GM12878 (cell line): ENCODE measurements at regions not wholly inside any gene's neighbourhood (a gene's known extent, or its start where the extent isn't known, plus 50 kb on each side); places are given as distances from the start of the nearest gene placed in this dataset.

Source experiments
- ATAC-seq: fragments of 200-7000 bp; cut with Tn5 transposase; 3 replicates; pipeline ENCODE4 v1.9.1; 2020; ENCODE audit warnings: mild to moderate bottlenecking, moderate library complexity
- BruUV-seq: library from RNA; stranded (reverse); fragments of 400-500 nt; replicated peaks from 2 replicates; lab custom pipeline; 2021; lab: Mats Ljungman, UMichigan
- CTCF ChIA-PET: fragments of 300-600 bp; sonication (Branson Sonifier 250); formaldehyde crosslinking; extraction: SDS; loops from one replicate; lab custom pipeline; 2021; ENCODE audit warnings: inconsistent platforms; lab: Yijun Ruan, JAX
- POLR2A ChIA-PET: fragments of 350-600 bp; formaldehyde crosslinking; extraction: SDS; loops from one replicate; lab custom pipeline; 2021; ENCODE audit warnings: inconsistent platforms; lab: Charles Lee
- RAD21 ChIA-PET: fragments of 300-600 bp; sonication (Branson Sonifier 250); formaldehyde crosslinking; loops from one replicate; lab custom pipeline; 2023; ENCODE audit warnings: antibody characterized with exemption; ENCODE audit not compliant: unreplicated experiment; lab: Charles Lee
- SMC1A ChIA-PET: fragments of 300-600 bp; sonication (Branson Sonifier 250); formaldehyde crosslinking; loops from one replicate; lab custom pipeline; 2023; ENCODE audit not compliant: unreplicated experiment, uncharacterized antibody; lab: Charles Lee
- DNase-seq: peaks from one replicate; pipeline ENCODE4 v3.0.0-alpha.2; 2011; ENCODE audit warnings: low read depth, low spot score
- FAIRE-seq: peaks from 3 replicates; lab custom pipeline; 2011; peaks lifted over from hg19 to GRCh38; lab: Jason Lieb, UNC
- H2AFZ ChIP-seq: 2 replicates; pipeline ENCODE4 v1.6.0; 2011; ENCODE audit warnings: low read depth, low read length, control low read depth; ENCODE audit not compliant: control insufficient read depth
- H3K27ac ChIP-seq: 2 replicates; pipeline ENCODE4 v1.5.1; 2011; ENCODE audit warnings: control low read depth; ENCODE audit not compliant: control insufficient read depth, insufficient read depth
- H3K27me3 ChIP-seq, 2 experiments: replicated peaks in 1 of 2; 2 replicates each; pipeline versions ENCODE4 v1.6.0 to v1.6.1; 2011; ENCODE audit warnings: low read length in 1 of 2; ENCODE audit not compliant: control insufficient read depth in 2 of 2, insufficient read depth in 2 of 2
- H3K36me3 ChIP-seq, 2 experiments: 2 replicates each; pipeline ENCODE4 v1.5.1; 2011; ENCODE audit warnings: low read length in 1 of 2; ENCODE audit not compliant: control insufficient read depth in 2 of 2, insufficient read depth in 2 of 2
- H3K4me1 ChIP-seq: 2 replicates; pipeline ENCODE4 v1.6.1; 2011; ENCODE audit warnings: mild to moderate bottlenecking, low read length, moderate library complexity, mixed read lengths; ENCODE audit not compliant: control insufficient read depth, insufficient read depth
- H3K4me2 ChIP-seq: 2 replicates; pipeline ENCODE4 v1.6.0; 2011; ENCODE audit warnings: control low read depth; ENCODE audit not compliant: control insufficient read depth, insufficient read depth
- H3K4me3 ChIP-seq: fragments of 200-600 bp; sonication (generic); 2 replicates; pipeline ENCODE4 v1.5.1; 2016
- H3K79me2 ChIP-seq: 2 replicates; pipeline ENCODE4 v1.6.0; 2011; ENCODE audit warnings: low read length; ENCODE audit not compliant: control insufficient read depth, insufficient read depth
- H3K9ac ChIP-seq: 2 replicates; pipeline ENCODE4 v1.8.0; 2011; ENCODE audit warnings: low read length, control low read depth, mixed read lengths; ENCODE audit not compliant: control insufficient read depth, insufficient read depth
- H3K9me3 ChIP-seq: replicated peaks from 3 replicates; pipeline ENCODE4 v1.5.1; 2011; ENCODE audit warnings: mild to moderate bottlenecking, low read length; ENCODE audit not compliant: control insufficient read depth, insufficient read depth
- H4K20me1 ChIP-seq: 2 replicates; pipeline ENCODE4 v1.6.0; 2011; ENCODE audit not compliant: control insufficient read depth, insufficient read depth
- BCL11A ChIP-seq: IDR thresholded peaks from 2 replicates; pipeline ENCODE4 v1.6.1; 2011; ENCODE audit warnings: low read depth, low read length
- CHD1 ChIP-seq: IDR thresholded peaks from 2 replicates; pipeline ENCODE4 v1.6.1; 2012; ENCODE audit warnings: low read depth, low read length, improper control_type of control experiment
- CREM ChIP-seq: IDR thresholded peaks from 2 replicates; pipeline ENCODE4 v1.6.1; 2014; ENCODE audit warnings: antibody characterized with exemption, low read depth
- EED ChIP-seq: sonication (generic); IDR thresholded peaks from 2 replicates; pipeline ENCODE4 v1.6.1; 2016; ENCODE audit warnings: antibody characterized with exemption, low read depth
- ELK1 ChIP-seq: IDR thresholded peaks from 2 replicates; pipeline ENCODE4 v1.6.1; 2012; ENCODE audit warnings: low read depth, low read length, improper control_type of control experiment
- KDM1A ChIP-seq: fragments of 200-600 bp; sonication (generic); IDR thresholded peaks from 2 replicates; pipeline ENCODE4 v1.6.1; 2016; ENCODE audit warnings: borderline replicate concordance
- MXI1 ChIP-seq: fragments of 150-350 bp; IDR thresholded peaks from 2 replicates; pipeline ENCODE4 v1.6.1; 2011; ENCODE audit warnings: low read depth, mild to moderate bottlenecking, inconsistent platforms, low read length, improper control_type of control experiment
- NFYA ChIP-seq: IDR thresholded peaks from 2 replicates; pipeline ENCODE4 v1.6.1; 2011; ENCODE audit warnings: low read depth, mild to moderate bottlenecking, low read length, improper control_type of control experiment, borderline replicate concordance
- NR2C1 ChIP-seq: fragments of 450-650 bp; IDR thresholded peaks from 2 replicates; pipeline ENCODE4 v1.6.1; 2017; ENCODE audit warnings: antibody characterized with exemption, mild to moderate bottlenecking, moderate library complexity
- NR2C2 ChIP-seq: IDR thresholded peaks from 2 replicates; pipeline ENCODE4 v1.6.1; 2011; ENCODE audit warnings: borderline replicate concordance, low read depth; ENCODE audit not compliant: control insufficient read depth, insufficient read length
- RB1 ChIP-seq: fragments of 450-650 bp; formaldehyde crosslinking; IDR thresholded peaks from 2 replicates; pipeline ENCODE4 v1.6.1; 2017; ENCODE audit warnings: mild to moderate bottlenecking, borderline replicate concordance
- SPI1 ChIP-seq: IDR thresholded peaks from 2 replicates; pipeline ENCODE4 v1.6.1; 2011; ENCODE audit warnings: low read depth, mild to moderate bottlenecking, low read length, moderate library complexity, borderline replicate concordance; ENCODE audit not compliant: insufficient read depth
- SREBF2 ChIP-seq: IDR thresholded peaks from 2 replicates; pipeline ENCODE4 v1.6.1; 2012; ENCODE audit warnings: mild to moderate bottlenecking, low read length
- SRF ChIP-seq, 2 experiments: IDR thresholded peaks; 2 replicates each; pipeline ENCODE4 v1.6.1; 2011; ENCODE audit warnings: low read depth in 2 of 2, low read length in 2 of 2, mild to moderate bottlenecking in 1 of 2, moderate library complexity in 1 of 2
- TCF3 ChIP-seq: IDR thresholded peaks from 2 replicates; pipeline ENCODE4 v1.6.1; 2012; ENCODE audit warnings: low read depth, mild to moderate bottlenecking, low read length, borderline replicate concordance; ENCODE audit not compliant: insufficient read depth
- USF2 ChIP-seq: IDR thresholded peaks from 2 replicates; pipeline ENCODE4 v1.6.1; 2011; ENCODE audit warnings: low read depth, low read length, improper control_type of control experiment, borderline replicate concordance
- ZBTB11 ChIP-seq: fragments of 450-650 bp; formaldehyde crosslinking; IDR thresholded peaks from 2 replicates; pipeline ENCODE4 v1.5.0; 2022; ENCODE audit warnings: mild to moderate bottlenecking, missing genetic modification characterization
- ZNF217 ChIP-seq: fragments of 450-650 bp; IDR thresholded peaks from 2 replicates; pipeline ENCODE4 v1.6.1; 2017; ENCODE audit warnings: antibody characterized with exemption, mild to moderate bottlenecking
- WGBS: methylation state at CpG from one replicate; pipeline ENCODE4 v1.1.6; 2016; ENCODE audit warnings: low lambda C conversion rate; ENCODE audit not compliant: insufficient replicate concordance, insufficient coverage; ENCODE audit errors: missing lambda C conversion rate; 5-methylcytosine and 5-hydroxymethylcytosine counted together
- in situ Hi-C: fragments of 300-500 bp; cut with MboI; formaldehyde crosslinking; loops from 9 replicates; pipeline ENCODE4 v1.14.3; 2018; ENCODE audit warnings: mixed read lengths
- intact Hi-C: fragments of 100-400 bp; cut with micrococcal nuclease; formaldehyde crosslinking; loops from one replicate; pipeline ENCODE4 v1.14.2; 2022; ENCODE audit not compliant: unreplicated experiment
- TF ChIP-seq, protein P1 (sequence below), 3 experiments: IDR thresholded peaks in 2 of 3; conservative IDR thresholded peaks in 1 of 3; 2 replicates each; pipeline ENCODE4 v1.5.1; 2011; ENCODE audit warnings: low read depth in 3 of 3, low read length in 3 of 3, mild to moderate bottlenecking in 3 of 3, control low read depth in 2 of 3, moderate library complexity in 2 of 3, inconsistent platforms in 1 of 3, mixed read lengths in 1 of 3; ENCODE audit not compliant: control insufficient read depth in 2 of 3, insufficient read depth in 1 of 3; ENCODE audit errors: extremely low read depth in 1 of 3

DNA sequence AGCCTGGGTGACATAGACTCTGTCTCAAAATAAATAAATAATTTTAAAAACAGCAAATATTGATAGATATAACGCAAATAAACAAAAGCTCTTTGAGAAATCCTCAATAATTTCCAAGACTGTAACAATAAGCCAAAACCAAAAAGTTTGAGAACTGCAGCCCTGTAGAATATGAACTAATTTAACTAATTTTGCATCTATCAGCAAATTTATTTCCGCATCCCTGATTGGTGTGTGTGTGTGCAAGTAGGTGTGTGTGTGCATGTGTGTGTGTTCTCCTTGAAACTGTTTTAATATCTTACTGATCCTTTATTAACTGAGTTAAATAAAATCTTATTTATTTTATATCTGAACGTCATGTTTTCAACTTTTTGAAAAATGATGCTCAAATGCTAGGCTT, 67.0 kb upstream of the ISX start:
- H2AFZ ChIP-seq = no peak overlapping the region
- POLR2A ChIA-PET = no interaction called here

More for the DNA sequence above, 67.0 kb upstream of the ISX start:
- Histone ChIP-seq H3K27ac (no peak overlapping the region), H3K4me1 (no peaks in the 10 kb centered on the region), H3K9ac (no peak overlapping the region), H3K4me3 (no peak overlapping the region), H3K36me3 (no peaks in the 10 kb centered on the region), H3K27me3 (no peaks in the 10 kb centered on the region), H3K4me2 (no peak overlapping the region), H4K20me1 (no peaks in the 10 kb centered on the region), H3K9me3 (no peaks in the 10 kb centered on the region), H3K79me2 (no peaks in the 10 kb centered on the region)
- DNase-seq (no peak), FAIRE-seq (no peak), ATAC-seq (no peak)
- BruUV-seq = no TSS peak
- ChIA-PET SMC1A (no interaction called here), CTCF (no interaction called here), RAD21 (no interaction called here)
- TF ChIP-seq BCL11A = no peak
- TF ChIP-seq ZNF217 = no peak
- no peak for TF ChIP-seq ELK1
- no peak for TF ChIP-seq EED
- no peak for TF ChIP-seq CREM
- TF ChIP-seq RB1 = no peak
- no peak for TF ChIP-seq NFYA
- TF ChIP-seq SRF (IDR thresholded peaks at IDR 0.05; ENCODE audit: low read depth in 2 of 2, low read length in 2 of 2) = no peak
- TF ChIP-seq KDM1A = no peak
- TF ChIP-seq, protein P1, sequence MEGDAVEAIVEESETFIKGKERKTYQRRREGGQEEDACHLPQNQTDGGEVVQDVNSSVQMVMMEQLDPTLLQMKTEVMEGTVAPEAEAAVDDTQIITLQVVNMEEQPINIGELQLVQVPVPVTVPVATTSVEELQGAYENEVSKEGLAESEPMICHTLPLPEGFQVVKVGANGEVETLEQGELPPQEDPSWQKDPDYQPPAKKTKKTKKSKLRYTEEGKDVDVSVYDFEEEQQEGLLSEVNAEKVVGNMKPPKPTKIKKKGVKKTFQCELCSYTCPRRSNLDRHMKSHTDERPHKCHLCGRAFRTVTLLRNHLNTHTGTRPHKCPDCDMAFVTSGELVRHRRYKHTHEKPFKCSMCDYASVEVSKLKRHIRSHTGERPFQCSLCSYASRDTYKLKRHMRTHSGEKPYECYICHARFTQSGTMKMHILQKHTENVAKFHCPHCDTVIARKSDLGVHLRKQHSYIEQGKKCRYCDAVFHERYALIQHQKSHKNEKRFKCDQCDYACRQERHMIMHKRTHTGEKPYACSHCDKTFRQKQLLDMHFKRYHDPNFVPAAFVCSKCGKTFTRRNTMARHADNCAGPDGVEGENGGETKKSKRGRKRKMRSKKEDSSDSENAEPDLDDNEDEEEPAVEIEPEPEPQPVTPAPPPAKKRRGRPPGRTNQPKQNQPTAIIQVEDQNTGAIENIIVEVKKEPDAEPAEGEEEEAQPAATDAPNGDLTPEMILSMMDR (IDR thresholded peaks at IDR 0.05 in 2 of 3, conservative IDR thresholded peaks at IDR 0.05 in 1 of 3; ENCODE audit: control insufficient read depth in 2 of 3, extremely low read depth in 1 of 3, insufficient read depth in 1 of 3, low read depth in 3 of 3, low read length in 3 of 3) = no peak
- TF ChIP-seq USF2 = no peak
- no peak for TF ChIP-seq NR2C1
- TF ChIP-seq SREBF2 = no peak
- TF ChIP-seq SPI1 = no peak
- no peak for TF ChIP-seq CHD1
- TF ChIP-seq TCF3 = no peak
- no peak for TF ChIP-seq ZBTB11
- no peak for TF ChIP-seq NR2C2
- no peak for TF ChIP-seq MXI1
- WGBS = 18% methylated on average over 3 of the region's 3 CpGs
- in situ Hi-C loops = no loop called here
- intact Hi-C loops = no loop called here
